ENCODE measurements at regions not wholly inside any gene's neighbourhood (a gene's known extent, or its start where the extent isn't known, plus 50 kb on each side); places are given as distances from the start of the nearest gene placed in this dataset.
"Not testable (repeated sequence)": the region's sequence is repeated elsewhere in the genome, so short reads cannot be mapped to it uniquely, and the experiment has no call there.

- in situ Hi-C loops (cut with HindIII; ENCODE audit: low sequenced_read_pairs): no loop called here
These were observed 121.2 kb upstream of the FOXP2 start for GRCh38 chr7:114293289-114294012.

GRCh38 chr7:114279901-114280300 is 134.7 kb upstream of the FOXP2 start:
- in situ Hi-C loops (cut with HindIII; ENCODE audit: low sequenced_read_pairs): loop anchor here (5.0 kb wide), 1 partner anchor 57 kb away; no protein-coding TSS in a partner anchor

DNA sequence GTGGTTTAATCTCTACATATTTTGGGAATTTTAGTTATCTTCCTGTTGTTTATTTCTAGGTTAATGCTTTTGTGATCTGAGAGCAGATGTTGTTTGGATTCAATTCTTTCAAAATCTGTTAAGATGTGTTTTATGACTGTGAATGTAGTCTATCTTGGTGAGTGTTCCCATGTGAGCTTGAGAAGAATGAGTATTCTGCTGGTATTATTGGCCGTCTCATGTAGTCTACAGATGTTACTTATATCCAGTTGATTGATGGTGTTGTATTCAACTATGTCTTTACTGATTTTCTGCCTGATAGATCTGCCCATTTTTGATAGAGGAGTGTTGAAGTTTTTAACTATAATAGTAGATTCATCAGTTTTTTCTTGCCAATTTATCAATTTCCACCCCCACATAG is 141.4 kb upstream of the FOXP2 start:
- in situ Hi-C loops (cut with HindIII; ENCODE audit: low sequenced_read_pairs): no loop called here

DNA sequence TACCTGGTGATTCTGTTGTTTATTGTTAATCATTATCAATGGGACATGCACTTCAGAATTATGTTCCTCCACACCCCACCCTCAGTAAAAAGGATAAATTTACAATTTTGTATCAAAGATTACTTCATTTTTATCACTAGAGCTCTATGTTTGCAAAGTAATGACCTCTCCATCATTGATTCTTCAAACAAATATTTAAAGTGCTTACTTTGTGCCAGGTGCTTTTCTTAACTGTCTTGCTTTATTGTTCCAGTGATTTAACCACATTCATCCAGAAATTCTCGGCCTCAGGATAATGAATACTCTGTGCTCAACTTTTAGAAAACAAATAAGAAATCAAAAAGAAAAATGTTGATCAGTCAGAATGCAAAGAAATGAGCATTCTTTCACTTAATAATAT is 144.9 kb upstream of the FOXP2 start:
- in situ Hi-C loops (cut with HindIII; ENCODE audit: low sequenced_read_pairs): no loop called here

- in situ Hi-C loops (cut with HindIII; ENCODE audit: low sequenced_read_pairs): not testable (repeated sequence)
These were observed 147.1 kb upstream of the FOXP2 start for GRCh38 chr7:114267550-114267949.

DNA sequence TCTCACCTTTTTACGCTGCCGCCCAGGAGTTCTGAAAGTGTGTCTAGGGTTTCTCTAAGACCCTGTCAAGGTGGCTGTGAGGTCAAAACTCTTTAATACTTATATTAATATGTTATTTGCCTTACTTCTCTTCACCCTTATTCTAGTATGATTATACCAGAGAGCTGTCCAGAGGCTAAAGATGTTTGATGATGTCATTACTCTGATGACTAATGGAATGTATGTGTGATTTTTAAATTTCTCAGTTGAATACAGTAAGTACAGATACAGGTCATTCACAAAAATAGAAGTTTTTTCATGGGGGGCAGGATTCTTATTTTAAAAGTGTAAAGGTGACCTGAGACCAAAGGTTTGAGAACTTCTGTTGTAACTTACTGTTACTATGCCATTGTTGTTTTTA is 150.6 kb upstream of the FOXP2 start:
- in situ Hi-C loops (cut with HindIII; ENCODE audit: low sequenced_read_pairs): no loop called here

GRCh38 chr7:114263219-114263618 is 151.4 kb upstream of the FOXP2 start:
- in situ Hi-C loops (cut with HindIII; ENCODE audit: low sequenced_read_pairs): no loop called here

- in situ Hi-C loops (cut with HindIII; ENCODE audit: low sequenced_read_pairs): no loop called here
These were observed 159.2 kb upstream of the FOXP2 start for GRCh38 chr7:114255404-114255841.

GRCh38 chr7:114243646-114244045 is 171.0 kb upstream of the FOXP2 start:
- in situ Hi-C loops (cut with HindIII; ENCODE audit: low sequenced_read_pairs): no loop called here

DNA sequence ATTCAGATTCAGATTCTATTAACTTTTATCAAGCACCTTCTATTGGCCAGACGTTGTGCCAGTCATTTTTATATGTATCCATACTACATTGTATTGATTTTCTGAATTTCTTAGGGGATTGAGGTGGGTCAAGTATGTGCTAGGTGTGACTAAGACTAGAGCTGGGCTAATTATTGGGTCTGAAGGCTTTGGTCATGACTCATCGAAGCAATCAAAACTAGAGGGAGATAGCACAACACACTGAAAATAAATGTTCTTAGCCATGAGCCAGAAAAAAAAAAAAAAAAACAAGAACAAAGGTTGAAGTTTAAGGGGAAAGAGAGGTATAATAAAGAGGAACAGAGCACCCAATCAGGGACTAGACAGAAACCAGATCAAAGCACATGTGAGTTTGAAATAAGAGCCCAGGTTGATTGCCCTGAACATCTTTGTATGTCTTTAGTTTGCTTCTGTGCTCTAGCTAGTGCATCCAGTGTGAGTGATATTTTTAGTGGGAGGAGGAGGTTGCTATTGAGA is 171.6 kb upstream of the FOXP2 start:
- in situ Hi-C loops (cut with HindIII; ENCODE audit: low sequenced_read_pairs): no loop called here

GRCh38 chr7:114229246-114229645 is 185.4 kb upstream of the FOXP2 start:
- in situ Hi-C loops (cut with HindIII; ENCODE audit: low sequenced_read_pairs): no loop called here

DNA sequence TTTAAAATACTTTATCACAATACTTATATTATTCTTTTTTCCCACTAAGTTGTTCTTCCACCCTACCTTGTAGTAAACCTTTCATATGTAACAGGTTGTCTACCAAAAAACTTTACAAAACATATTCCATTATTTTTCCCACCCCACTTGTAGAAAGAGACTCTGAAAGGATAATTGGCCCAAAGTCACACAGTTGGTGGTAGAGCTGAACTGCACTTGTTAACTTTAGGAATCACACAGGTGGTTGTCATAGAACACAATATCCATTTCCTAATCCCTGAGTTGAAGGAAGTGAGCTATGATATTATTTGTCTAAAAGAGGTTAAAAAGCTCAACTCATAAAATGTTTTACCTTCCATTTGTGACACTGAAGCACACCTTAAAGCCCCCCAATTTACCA is 188.8 kb upstream of the FOXP2 start:
- in situ Hi-C loops (cut with HindIII; ENCODE audit: low sequenced_read_pairs): no loop called here

DNA sequence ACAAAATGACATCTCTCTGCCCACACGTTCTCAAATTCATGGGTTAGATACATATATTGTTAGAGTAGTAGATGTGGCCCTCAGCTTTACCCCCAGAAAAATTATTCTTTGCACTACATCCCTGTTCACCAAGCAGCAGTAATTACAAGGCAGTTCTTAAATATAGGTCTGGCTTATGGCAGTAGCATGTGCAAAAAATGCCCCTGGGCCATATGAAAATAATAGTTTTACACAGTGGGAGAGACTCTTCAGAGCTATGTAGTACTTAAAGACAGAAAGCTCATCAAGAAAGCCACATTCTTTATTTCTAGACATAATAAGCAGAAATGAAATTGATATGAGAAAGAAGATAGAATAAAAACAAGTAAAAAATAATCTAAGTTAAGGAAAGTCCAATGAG is 196.3 kb upstream of the FOXP2 start:
- in situ Hi-C loops (cut with HindIII; ENCODE audit: low sequenced_read_pairs): no loop called here

- in situ Hi-C loops (cut with HindIII; ENCODE audit: low sequenced_read_pairs): no loop called here
These were observed 197.4 kb upstream of the FOXP2 start for GRCh38 chr7:114217026-114217806.

DNA sequence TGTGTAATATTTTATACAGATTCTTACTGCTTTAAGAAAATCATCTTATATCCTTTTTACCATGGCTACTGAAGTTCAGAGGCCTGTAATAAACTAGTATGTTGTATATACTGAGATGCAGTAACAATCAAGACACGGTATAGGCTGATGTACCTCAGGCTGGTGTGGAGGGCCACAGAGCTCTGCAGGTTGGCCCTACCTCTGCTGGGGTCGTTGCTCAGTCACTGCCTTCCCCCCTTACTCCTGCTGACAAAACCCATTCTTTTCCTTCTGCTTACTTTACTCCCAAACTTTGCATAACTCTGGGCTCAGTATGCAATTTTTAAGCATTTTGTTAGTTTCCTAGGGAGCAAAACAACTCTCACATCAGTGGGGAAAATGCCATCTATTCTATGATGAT is 200.1 kb upstream of the FOXP2 start:
- in situ Hi-C loops (cut with HindIII; ENCODE audit: low sequenced_read_pairs): no loop called here

DNA sequence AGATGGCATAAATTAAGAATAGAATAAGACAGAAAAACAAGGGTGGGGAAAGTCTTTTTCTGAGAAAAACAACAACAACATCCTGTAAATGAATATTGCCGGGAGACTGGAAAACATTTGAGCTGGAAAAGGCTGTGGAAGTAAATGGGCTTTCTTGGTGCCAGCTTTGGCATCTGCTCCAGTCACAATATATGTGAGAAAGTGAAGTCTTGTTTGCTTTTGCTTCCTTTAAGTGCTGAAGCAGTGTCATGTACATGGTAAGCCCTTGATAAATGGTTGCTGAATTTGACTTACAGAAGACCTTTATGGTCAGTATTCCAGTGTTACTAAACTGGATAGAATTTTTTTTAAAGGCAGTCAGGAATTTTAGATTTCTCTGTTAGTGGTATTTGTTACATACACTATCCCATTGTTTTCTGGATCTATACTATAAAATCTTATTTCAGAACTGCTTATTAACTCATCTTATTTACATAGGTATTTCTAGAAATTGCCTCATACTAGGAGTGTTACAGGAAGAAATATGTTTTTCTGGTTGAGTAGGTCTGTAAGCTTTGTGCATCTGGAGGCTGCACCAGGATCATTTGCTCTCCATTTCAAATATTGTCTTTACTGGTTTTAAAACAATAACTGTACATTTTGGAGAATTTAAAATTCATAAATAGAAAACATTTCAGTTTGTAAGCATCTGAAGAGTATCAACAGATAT is 201.7 kb upstream of the FOXP2 start:
- in situ Hi-C loops (cut with HindIII; ENCODE audit: low sequenced_read_pairs): no loop called here

GRCh38 chr7:114209968-114210367 is 204.6 kb upstream of the FOXP2 start:
- in situ Hi-C loops (cut with HindIII; ENCODE audit: low sequenced_read_pairs): no loop called here

GRCh38 chr7:114206688-114207087 is 207.9 kb upstream of the FOXP2 start:
- in situ Hi-C loops (cut with HindIII; ENCODE audit: low sequenced_read_pairs): no loop called here

DNA sequence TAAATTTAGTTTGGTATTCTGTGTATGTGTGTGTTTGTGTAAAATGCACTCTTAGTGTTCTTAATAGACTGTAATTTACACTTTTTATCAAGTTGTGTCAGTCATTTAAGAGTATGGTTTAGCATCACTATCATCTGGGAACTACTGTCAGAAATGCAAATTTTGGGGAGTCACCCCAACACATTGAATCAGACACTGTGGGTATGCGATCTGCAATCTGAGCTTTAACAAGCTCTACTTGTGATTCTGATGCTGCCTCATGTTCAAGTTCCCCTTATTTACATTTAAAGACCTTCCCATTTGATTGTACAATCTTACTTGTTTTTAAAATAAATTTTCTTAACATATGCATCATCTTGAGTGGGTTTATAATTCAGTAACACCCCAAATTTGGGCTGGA is 218.1 kb upstream of the FOXP2 start:
- in situ Hi-C loops (cut with HindIII; ENCODE audit: low sequenced_read_pairs): no loop called here

DNA sequence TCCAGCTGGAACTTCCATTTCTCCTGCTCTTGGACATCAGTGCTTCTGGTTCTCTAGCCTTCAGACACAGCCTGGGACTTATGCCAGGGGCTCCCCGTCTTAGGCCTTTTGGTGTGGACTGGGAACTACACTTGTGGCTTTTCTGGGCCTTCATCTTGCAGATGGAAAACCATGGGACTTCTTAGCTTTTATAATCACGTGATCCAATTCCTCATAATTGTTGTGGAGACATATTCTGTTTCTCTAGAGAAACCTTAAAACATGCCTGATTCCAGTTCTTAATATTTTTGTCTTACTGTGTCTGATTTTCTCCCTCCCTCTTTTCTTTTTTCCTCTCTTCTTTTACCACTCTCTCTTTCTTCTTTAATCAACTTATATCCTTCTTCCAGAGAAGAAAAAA is 224.2 kb upstream of the FOXP2 start:
- in situ Hi-C loops (cut with HindIII; ENCODE audit: low sequenced_read_pairs): no loop called here

DNA sequence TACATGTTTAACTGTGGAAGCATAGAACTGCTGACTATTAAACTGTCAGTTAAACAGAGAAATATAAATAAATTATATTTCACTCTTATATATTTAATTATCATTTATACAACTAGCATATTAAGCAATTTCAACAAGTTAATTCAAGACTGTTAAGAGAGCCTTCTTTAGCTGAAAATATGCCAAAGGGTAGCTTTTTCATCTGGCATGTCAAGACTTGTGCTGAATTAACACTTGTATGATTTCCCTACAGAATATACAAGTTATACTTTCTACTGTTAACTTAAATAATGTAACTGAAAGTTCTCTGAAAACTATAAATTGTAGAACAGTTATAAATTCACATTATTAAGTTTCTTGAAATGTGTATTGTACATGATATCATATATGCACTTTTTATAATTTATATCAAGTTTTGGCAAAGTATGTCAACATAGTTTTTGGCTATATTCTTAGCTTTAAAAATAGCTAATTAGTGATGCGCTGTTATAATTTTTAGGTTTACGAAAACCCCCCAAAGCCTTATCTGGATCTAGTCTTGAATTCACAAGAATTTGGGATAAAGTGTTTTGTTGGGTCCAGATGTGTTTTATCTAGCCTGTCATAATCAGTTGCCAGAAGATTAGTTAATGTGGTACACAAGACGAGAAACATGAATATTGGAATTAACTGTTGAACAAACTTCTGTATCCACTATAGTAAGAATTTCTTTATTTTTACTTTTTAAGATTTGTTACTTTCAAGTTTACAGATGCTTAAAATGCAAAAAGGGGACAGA is 231.1 kb upstream of the FOXP2 start:
- in situ Hi-C loops (cut with HindIII; ENCODE audit: low sequenced_read_pairs): no loop called here
